Pulmonary artery endothelial cell (primary cell): ENCODE measurements at regions not wholly inside any gene's neighbourhood (a gene's known extent, or its start where the extent isn't known, plus 50 kb on each side); places are given as distances from the start of the nearest gene placed in this dataset.
A peak's percentile ranks its signal among the peaks of the same experiment; 100 is the strongest.

ENCODE experiments used
- DNase-seq: peaks from one replicate; pipeline ENCODE4 v3.0.0-alpha.2; 2011; ENCODE audit warnings: low read depth, low spot score

- DNase-seq: no peak
Observed at GRCh38 chr7:142371586-142372377, 113.9 kb upstream of the PRSS58 start.

DNA sequence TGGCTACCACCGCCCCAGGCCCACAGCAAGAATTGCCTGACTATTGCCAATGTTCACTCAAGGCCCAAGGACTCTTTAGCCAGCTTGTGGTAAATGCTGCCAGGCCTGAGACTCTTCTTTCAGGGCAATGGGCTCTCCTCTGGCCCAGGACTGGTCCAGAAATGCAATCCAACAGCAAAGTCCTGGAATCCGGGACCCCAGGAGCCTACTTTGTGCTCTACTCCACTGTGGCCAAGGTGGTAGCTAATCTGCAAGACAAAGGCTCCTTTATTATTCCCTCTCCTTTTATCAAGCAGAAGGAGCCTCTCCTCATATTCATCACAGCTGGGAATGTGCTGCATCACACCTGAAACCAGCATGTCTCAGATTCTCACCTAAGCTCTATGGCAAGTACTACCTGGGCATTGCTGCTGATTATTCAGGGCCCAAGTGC lies 107.6 kb upstream of the PRSS58 start:
- DNase-seq: no peak

GRCh38 chr7:142364551-142364950 lies 106.7 kb upstream of the PRSS58 start:
- no peak for DNase-seq

- no peak for DNase-seq
Observed at GRCh38 chr7:142362349-142362748, 104.5 kb upstream of the PRSS58 start.

DNA sequence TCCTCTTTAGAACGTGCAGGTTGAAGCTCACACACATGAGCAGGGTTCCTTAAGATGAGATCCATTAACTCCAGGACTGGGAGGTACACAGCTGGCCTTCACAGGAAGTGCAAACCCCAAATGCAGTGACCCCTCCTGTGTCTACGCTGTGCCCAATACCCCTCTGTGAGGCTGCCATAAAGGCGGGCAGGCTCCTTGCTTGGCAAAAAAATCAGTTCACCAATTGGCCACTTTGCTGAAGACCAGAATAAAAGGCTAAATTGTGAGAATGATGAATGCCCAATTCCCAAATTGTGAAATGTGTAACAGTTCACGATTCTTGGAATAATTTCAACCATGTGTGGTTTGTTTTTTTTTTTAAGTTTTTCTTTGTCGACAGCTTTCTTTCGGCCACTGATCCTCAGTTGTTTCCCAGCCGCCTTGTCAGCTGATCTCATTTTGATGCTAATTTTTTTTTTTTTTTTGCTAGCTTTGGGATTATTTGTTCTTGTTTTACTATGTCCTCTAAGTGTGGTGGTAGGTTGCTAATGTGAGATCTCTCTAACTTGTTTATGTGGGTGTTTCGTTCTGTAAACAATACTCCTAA lies 101.9 kb upstream of the PRSS58 start:
- no peak for DNase-seq

GRCh38 chr7:142357953-142358520 lies 100.2 kb upstream of the PRSS58 start:
- peak; percentile 41 for DNase-seq

GRCh38 chr7:142356166-142356565 lies 98.3 kb upstream of the PRSS58 start:
- DNase-seq: no peak

GRCh38 chr7:142355328-142355727 lies 97.5 kb upstream of the PRSS58 start:
- DNase-seq: no peak

DNA sequence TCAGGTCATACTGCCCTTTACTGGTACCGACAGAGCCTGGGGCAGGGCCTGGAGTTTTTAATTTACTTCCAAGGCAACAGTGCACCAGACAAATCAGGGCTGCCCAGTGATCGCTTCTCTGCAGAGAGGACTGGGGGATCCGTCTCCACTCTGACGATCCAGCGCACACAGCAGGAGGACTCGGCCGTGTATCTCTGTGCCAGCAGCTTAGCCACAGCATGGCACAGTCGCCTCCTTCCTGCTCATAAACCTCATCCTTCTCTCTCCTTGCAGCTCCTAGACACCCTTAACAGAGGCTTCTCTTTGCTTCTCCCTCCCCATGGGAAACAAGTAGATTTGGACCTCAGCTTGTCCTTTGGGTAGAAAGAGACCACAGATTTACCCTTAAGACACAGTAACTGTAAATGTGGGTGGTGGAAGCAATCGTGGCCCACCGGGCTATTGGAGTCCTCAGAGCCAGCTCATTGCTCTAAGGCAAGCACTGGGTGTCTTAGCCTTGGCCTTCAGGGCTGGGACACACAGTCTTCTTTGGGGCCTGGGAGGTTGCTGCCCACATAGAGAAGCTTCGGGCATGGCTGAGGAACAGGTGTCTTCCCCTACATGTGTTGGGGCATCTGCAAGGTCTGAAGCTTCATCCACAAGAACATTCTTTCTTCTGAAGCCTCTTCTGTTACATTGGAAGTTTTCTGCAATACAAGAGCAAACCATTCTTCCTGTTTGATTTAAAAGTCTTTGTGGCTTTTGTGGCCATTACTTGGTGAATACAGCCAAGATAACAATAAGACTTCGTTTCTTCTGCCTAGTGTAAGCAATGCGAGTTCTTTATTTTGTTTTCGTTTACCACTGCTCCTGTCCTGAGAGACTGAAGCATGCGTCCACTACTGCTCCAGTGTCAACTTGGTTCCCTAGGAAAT lies 95.5 kb upstream of the PRSS58 start:
- no peak for DNase-seq

DNA sequence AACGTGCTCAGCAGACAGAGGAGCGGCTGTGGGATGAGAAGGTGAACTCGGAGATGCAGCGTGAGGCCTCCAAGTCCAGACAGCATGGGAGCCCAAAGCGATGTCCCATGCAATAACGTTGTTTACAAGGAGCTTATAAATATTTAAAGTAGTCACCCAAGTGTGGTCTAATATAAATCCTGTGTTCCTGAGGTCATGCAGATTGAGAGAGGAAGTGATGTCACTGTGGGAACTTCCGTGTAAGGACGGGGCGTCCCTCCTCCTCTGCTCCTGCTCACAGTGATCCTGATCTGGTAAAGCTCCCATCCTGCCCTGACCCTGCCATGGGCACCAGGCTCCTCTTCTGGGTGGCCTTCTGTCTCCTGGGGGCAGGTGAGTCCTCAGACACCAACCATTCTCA lies 94.7 kb upstream of the PRSS58 start:
- DNase-seq: no peak

DNA sequence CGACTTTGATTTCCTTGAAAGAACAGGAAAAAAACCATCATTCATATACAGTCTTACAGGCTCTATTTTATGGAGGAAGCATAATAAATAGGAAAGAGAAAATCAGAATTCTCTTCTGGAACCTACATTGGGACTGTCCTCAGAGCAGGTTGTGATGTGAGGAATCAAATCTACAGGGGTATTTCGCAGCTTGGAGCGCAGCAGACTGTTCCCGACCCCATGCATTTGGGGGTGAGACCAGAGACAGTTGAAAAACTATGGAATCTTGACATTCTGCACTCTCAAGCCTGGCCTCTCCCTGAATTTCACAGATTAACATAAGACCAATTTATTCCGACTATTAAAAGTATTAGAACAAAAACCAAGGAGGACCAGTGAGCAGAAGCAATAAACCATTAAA lies 93.3 kb upstream of the PRSS58 start:
- no peak for DNase-seq

DNA sequence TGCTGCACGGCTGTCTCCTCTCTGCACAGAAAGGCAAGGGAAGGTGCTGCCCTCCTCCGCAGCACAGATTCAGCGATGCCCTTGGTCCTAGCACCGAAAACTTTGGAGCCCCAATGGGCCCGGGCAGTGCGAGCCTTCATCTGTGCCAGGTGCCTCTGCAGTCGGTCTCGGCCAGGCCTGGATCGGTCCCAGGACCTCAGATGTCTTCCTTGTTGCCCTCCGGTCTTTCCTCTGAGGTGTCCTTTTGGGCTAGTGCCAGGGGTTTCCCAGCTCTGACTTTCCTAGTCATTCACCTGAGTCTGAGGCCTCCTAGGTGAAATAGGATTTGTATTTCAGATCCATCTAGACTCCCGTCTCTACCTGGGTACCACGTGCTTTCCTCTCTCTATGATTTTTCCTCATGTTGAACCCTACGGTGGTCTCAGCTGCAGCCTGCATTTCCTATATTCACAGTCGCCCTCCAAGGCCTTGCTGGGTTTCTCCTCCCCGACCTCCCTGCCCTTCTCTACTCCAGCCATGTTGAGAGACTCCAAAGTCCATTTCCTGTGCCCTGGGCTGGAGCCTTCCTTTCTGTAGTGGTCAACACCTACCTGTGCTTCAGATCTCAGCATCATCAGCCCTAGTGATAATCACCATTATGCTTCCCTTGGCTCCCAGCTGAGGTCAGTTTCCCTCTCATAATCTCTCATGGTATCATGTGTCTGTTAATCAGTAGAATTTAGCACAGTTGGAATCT lies 92.0 kb upstream of the PRSS58 start:
- no peak for DNase-seq

- no peak for DNase-seq
Observed at GRCh38 chr7:142348921-142349405, 91.1 kb upstream of the PRSS58 start.

GRCh38 chr7:142348100-142348499 lies 90.2 kb upstream of the PRSS58 start:
- DNase-seq: no peak

DNA sequence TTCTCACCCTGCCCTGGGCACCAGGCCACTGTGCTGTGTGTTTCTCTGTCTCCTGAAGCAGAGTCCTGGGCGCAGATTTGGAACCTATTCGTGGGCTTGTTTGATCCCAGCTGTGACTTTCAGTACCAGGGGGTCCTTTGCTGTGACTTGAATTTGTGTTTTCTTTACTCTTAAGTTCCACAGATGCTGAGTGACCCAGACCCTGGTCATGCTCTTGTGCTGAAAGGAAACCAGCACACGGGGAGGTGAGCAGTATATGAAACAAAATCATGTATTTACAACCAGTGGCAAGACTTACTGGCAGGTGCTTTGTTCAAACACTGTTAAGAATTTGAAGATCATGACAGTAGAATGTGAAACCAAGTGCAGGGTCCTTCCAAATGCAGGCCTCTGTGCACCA lies 89.2 kb upstream of the PRSS58 start:
- DNase-seq: no peak

DNA sequence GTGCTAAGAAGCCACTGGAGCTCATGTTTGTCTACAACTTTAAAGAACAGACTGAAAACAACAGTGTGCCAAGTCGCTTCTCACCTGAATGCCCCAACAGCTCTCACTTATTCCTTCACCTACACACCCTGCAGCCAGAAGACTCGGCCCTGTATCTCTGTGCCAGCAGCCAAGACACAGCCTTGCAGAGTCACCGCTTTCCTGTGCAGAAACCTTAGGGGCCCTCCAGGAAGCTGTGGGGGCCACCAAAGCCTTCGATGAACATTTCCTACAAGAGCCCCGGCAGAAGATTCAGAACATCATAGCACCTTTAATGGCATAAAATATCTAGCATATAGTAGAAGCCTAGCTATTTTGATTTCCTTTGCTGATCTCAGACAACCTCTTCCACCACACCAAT lies 88.0 kb upstream of the PRSS58 start:
- DNase-seq: no peak

GRCh38 chr7:142338633-142339501 lies 81.0 kb upstream of the PRSS58 start:
- DNase-seq: no peak

GRCh38 chr7:142337054-142338001 lies 79.5 kb upstream of the PRSS58 start:
- no peak for DNase-seq

DNA sequence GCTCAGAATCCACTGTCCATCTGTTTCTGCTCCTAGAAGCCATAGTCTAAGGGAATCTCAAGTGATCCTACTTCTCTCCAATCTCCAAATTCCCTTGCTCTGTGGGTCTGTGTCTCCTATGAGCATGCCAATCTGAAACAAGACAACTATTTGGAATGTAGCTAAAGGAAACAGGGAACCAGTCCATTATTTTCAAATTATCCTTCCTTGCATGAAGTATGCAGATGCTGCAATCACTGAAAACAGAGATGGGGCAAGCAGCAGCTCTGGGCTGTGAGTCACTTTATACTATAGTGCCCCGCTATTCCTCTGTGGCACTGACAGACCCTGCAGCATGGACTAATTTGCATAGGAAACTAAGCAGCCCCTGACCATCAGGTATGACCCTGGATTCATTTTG lies 76.9 kb upstream of the PRSS58 start:
- DNase-seq: no peak
